HFF-Myc (cell line): ENCODE measurements at regions not wholly inside any gene's neighbourhood (a gene's known extent, or its start where the extent isn't known, plus 50 kb on each side); places are given as distances from the start of the nearest gene placed in this dataset.

Experiments used
- DNase-seq: peaks from one replicate; pipeline ENCODE4 v3.0.0-alpha.2; 2011; ENCODE audit warnings: low read depth; ENCODE audit errors: extremely low read depth
- H3K4me3 ChIP-seq: replicated peaks from 2 replicates; pipeline ENCODE4 v1.5.1; 2011; ENCODE audit warnings: low read depth, mild to moderate bottlenecking, control low read depth, low read length
- TF ChIP-seq, protein P1 (sequence below): IDR thresholded peaks from 2 replicates; pipeline ENCODE4 v1.5.1; 2012; ENCODE audit warnings: mild to moderate bottlenecking, low read depth, low read length, control low read depth; ENCODE audit errors: missing control alignments

GRCh38 chr2:192566863-192567262 is 372.1 kb upstream of the TMEFF2 start:
- no peak overlapping the region for H3K4me3 ChIP-seq
- DNase-seq, result no peak
- TF ChIP-seq, protein P1, sequence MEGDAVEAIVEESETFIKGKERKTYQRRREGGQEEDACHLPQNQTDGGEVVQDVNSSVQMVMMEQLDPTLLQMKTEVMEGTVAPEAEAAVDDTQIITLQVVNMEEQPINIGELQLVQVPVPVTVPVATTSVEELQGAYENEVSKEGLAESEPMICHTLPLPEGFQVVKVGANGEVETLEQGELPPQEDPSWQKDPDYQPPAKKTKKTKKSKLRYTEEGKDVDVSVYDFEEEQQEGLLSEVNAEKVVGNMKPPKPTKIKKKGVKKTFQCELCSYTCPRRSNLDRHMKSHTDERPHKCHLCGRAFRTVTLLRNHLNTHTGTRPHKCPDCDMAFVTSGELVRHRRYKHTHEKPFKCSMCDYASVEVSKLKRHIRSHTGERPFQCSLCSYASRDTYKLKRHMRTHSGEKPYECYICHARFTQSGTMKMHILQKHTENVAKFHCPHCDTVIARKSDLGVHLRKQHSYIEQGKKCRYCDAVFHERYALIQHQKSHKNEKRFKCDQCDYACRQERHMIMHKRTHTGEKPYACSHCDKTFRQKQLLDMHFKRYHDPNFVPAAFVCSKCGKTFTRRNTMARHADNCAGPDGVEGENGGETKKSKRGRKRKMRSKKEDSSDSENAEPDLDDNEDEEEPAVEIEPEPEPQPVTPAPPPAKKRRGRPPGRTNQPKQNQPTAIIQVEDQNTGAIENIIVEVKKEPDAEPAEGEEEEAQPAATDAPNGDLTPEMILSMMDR, result no peak

DNA sequence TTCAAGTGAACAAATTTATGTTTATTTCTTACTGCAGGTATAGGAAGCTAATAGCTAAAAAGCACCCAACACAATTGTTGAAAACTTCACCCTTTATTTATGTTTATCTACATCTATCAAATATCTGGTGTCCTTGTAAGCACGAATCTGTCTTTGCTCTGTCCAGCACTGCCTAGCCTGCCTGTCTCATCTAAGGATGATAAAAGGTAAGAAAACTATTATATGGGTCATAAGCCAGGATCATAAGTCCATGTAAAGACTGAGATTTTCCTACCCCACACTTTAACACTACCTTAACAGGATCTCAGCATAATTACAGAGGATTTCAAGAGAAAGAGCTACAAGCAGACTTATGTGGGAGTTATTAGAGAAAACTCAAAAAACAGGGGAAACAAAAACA is 365.6 kb upstream of the TMEFF2 start:
- no peak for DNase-seq
- TF ChIP-seq, protein P1, result no peak
- H3K4me3 ChIP-seq, result no peak overlapping the region

DNA sequence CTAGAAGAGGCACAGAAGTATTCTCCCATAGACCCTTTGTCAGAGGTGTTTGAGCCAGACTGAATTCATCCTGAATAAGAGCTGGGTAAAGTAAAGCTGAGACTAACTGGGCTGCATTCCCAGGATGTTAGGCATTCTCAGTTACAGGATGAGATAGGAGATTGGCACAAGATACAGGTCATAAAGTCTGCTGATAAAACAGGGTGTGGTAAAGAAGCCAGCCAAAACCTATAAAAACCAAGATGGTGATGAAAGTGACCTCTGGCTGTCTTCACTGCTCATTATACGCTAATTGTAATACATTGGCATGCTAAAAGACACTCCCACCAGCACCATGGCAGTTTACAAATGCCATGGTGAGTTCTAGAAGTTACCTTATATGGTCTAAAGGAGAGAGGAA is 364.9 kb upstream of the TMEFF2 start:
- TF ChIP-seq, protein P1, result no peak
- no peak for DNase-seq
- no peak overlapping the region for H3K4me3 ChIP-seq

DNA sequence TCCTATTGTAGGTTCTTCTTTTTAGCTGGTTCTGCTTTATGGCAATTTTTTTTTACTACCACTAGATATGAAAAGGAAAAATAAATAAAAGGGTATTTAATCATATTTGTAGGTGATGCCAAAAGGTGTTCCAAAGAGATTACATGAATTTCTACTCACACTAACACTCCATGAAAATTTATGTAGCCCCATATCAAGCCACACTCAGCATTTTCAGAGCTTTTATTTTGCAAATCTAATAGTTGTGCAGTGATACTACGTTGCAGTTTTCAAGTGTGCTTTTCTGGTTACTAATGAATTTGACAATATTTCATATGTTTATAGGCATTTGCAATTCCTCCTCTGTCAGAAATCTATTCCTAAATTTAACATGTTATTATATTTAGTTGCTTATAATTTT is 363.9 kb upstream of the TMEFF2 start:
- TF ChIP-seq, protein P1, result no peak
- no peak overlapping the region for H3K4me3 ChIP-seq
- DNase-seq, result no peak

DNA sequence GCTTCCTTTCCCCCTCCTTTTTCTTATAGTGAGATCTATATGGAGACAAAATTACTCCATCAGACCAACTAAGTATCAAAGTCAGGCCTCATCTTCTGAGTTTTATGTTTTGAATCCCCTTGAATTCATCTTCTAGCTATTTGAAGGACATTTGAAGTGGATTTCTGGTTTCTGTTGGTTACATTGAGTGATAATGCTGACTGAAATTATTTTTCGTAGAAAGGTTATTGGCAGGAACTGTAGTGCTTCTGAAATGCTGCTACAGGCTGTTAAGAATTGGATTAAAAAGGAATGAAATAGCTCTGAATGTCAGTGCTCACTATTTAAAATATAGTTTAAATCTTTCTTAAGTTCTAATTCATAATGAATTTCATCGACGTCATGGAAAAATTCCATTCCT is 361.0 kb upstream of the TMEFF2 start:
- no peak overlapping the region for H3K4me3 ChIP-seq
- TF ChIP-seq, protein P1, result no peak
- DNase-seq, result no peak

- H3K4me3 ChIP-seq, result no peak overlapping the region
- no peak for DNase-seq
- TF ChIP-seq, protein P1, result no peak
Observed at GRCh38 chr2:192551760-192552159, 357.0 kb upstream of the TMEFF2 start.

DNA sequence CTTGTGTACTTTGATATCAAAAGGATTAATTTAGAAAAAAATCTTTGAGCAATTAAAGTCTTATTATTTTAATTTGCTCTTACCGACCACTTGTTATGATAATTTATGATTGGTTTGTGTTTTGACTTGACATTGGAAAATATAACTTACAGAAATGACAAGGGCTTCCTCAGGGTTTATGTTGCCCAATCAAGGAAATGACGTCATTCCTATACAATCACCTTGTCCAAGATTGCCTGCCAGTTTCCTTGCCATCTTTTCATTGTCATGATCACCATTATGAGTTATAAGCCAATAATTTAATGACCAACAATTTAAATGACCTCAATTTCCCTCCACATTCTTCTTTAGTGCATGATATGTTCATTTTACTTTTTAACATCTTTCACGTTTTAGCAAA is 351.8 kb upstream of the TMEFF2 start:
- no peak overlapping the region for H3K4me3 ChIP-seq
- DNase-seq, result no peak
- TF ChIP-seq, protein P1, result no peak
